NCI-H524 (cell line): ENCODE measurements at regions not wholly inside any gene's neighbourhood (a gene's known extent, or its start where the extent isn't known, plus 50 kb on each side); places are given as distances from the start of the nearest gene placed in this dataset.
"Not testable (repeated sequence)": the region's sequence is repeated elsewhere in the genome, so short reads cannot be mapped to it uniquely, and the experiment has no call there.

Source experiments
- DNase-seq, 2 experiments: peaks; one replicate each; lab custom pipeline; 2025; lab: John Stamatoyannopoulos, UW

DNA sequence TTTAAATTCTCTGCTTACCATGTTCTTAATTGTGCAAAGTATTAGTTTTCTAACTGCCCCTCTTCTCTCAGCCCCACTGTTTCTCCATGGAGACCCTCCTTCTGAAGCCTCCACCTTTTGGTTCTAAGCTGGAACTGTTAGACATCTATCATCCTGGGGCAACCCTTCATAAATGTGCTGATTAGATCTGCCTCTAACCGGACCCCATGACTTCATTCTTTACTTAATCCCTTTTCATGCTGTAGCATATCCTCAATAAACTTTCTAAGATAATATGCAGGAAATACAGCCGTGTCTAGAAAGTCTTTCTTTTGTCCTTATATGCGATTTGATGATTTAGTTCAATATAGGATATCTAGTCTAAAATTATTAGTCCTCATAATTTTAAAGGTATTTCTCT lies 1020.1 kb downstream of the ADGRL2 start:
- DNase-seq, result no peak

DNA sequence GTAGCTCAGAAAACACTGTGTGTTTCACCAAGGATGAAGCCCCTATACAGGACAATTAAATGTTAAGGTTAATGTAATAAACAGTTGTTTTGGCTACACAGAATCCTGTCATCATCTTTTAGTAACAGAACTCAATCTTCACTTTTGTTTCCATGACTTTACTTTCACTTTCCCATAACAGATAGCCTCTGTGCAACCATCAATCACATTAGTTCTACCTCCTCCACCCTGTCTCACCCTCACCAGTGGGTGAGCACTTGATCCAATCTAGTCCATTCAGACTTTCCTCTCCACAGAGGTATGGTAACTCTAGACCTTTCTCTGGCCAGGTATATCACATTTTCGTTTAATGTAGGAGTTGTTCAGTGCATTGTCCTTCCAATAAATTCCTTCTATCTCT lies 1018.5 kb downstream of the ADGRL2 start:
- DNase-seq, result no peak

DNA sequence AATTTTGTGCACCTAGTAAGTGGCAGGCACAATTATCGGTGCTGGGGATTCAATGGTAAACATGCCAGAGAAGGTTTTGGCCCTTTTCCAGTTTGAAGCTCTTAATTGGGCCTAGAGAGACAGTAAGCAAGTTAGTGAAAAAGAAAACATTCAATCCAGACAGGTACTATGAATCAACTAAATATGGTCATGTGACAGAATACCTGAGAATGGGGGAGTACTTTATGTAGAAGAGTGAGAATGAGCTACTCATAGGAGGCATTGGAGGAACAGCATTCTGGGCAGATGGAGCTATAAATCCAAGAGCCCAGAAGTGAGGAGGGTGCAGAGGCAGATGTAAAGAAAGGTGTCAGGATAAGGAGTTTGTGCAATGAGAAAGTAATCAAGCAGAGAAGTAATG lies 1017.9 kb downstream of the ADGRL2 start:
- DNase-seq, result peak in 1 of 2 experiments; percentile 23

DNA sequence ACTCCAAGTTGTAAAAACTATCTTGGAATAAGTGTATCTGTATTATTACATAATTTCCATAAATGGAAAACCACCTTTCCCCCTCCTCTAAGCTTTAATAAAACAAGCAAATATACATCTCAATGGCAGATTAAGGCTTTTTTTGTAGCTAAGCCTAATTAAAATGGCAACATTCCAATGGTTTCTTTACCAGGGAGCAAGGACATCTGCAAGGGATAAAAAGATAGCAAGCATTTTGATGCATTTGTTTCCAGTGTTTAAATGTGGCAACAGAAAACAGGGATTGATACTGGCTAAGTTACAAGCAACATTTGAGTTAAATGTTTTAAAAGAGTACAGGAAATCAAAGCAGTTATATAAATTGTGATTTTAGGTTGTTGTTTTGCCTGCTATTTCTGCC lies 1012.7 kb downstream of the ADGRL2 start:
- peak in 1 of 2 experiments; percentile 6 for DNase-seq

DNA sequence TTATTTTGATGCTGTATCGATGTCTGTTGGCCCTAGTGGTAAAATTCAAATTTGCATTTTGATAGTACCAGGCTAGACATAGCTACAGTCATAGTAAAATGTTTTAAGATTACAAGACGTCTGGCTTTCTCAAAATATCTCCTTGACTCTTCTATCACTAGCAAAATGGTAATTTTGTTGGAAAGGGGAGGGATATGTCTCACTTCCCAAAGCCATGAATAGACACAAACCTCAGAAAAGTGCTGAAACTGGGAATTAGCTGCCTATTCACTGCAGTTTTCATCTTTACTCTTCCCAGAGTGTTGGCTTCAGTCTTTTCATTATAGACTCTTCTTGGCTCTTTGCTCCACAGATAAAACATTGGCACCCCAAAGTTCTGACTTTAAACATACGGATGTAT lies 1009.9 kb downstream of the ADGRL2 start:
- DNase-seq, result no peak

DNA sequence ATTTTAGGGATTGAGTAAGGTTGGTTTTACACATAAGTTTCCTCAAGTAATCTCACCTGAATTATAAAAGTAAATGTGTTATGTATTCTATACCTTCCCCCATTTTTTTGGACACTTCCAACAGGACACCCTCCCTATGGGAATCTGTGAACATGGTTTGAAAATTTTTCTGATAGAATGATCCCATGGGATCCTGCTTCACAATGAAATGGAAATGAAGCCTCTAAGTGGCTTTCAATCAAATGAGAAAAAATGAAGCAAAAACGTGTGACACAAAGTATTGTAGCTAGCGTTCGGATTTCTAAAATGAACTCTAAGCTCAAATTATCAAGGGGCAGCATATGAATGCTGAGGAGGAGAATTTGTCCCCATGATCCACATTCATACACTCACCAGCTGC lies 1006.8 kb downstream of the ADGRL2 start:
- DNase-seq, result no peak

DNA sequence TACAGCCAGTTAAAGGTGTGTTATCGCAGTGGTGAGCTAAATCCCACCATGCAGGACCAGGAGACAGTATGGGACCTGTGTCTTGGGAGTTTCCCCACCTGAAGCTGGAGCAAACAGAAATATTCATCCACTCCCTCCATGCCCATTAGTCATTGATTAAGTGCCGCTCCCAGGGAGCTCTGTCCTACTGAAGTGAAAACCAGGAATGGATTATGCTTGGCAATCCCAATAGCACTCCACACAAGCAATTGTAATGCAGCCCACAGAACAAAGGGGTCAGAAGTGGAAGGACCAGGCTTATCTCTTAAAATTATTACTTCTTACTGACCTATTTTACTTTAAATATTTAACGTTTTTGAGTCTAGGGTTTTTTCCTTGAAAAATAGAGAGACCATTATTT lies 1005.4 kb downstream of the ADGRL2 start:
- DNase-seq, result no peak

DNA sequence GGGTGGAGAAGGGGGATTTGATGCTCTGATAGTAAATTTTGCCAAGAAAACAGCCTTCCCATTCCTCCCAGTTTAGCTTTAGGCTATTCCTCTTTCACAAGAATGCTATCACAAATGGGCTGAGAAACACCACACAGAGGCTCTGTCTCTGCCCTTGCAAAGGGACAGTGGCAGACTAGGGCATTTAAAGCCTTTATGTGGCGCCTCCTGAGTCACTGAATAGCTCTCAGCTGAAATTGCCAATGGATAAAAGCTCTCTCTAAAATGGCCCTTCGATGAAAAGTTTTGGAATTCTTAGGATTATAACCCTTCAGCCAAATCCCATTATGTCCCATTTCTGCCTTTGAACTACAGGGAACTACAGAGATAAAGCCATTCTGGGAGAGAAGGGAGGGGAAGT lies 1000.4 kb downstream of the ADGRL2 start:
- DNase-seq, result no peak

DNA sequence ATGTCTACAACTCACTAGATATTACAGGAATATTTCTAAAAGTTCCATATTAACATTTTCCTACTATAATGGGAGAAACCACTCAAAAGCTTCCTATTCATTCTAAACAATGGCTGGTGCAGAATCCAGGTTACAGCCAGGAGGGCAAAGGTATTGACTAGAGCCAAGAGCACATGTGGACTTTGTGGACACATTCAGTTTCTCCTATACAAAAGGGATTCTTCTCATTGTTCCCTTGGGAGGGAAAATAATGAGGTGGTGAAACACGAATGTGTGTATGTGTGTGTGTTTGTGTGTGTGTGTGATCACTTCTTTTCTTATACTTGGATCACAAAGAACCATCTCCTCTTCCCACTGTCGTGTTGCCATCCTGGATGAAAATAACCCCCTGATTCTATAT lies 1000.0 kb downstream of the ADGRL2 start:
- DNase-seq, result no peak

DNA sequence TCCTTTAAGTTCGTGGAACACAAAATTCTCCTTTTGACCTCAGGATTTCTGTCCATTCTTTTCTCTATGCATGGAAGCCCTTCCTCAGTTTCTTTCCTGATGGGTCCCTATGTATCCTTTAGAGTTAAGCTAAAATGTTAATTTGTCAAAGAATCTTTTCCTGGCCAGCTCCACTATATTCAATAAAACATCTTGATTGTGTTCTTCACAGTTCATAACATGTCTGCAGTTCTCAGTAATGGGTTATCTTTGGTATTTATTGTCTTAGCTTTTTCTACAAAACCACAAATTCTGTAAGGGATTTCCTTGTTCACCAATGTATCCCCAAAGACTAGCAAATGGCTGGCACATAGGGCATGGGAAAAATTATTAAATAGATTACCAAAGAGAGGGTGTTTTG lies 998.5 kb downstream of the ADGRL2 start:
- DNase-seq, result no peak

DNA sequence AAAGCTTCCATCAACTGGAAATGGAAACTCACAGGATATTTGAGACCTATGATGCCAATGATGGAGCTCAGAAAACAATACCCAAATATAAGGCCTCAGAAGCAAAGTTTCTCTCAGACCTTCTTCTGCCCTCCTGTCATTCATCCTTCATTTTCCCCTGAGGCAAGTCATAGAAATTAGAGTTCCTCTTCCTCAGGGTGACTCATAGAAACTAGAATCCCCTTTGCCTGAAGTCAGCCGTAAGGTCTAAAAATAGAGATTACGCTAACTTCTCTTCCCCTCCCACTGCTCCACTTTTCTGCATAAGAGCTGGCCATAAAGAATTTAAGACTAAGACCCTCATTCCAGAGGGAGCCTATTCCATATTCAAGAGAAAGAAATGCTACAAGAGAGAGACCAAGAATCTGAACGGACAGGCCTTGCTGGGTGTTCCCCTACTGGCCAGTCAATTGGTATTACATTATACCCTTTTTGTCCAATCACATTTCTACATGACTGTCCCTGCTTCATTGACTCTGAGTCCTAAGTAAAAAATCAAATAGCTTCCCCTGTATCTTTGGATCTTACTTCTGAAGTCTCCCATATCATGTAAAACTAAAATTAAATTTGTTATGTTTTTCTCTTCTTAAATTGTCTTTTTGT lies 994.9 kb downstream of the ADGRL2 start:
- no peak for DNase-seq

DNA sequence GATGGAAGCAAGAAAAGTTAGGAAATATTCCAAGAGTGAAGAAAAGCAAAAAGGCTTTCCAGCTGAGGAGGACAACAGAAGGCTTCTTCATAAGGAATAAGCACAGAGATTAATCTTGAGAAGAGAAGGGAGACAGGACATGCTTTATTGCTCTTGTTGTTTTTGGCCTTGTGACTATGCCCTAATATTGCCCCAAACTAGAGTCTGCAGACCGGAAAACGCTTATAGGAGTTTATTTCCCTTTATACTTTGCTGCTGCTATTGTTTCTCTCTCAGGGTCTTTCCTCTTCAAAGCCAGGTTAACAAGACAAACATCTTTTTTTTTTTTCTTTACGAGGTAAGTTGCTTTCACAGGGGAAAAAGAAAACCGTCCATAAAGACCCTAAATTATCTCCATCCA lies 991.4 kb downstream of the ADGRL2 start:
- no peak for DNase-seq

DNA sequence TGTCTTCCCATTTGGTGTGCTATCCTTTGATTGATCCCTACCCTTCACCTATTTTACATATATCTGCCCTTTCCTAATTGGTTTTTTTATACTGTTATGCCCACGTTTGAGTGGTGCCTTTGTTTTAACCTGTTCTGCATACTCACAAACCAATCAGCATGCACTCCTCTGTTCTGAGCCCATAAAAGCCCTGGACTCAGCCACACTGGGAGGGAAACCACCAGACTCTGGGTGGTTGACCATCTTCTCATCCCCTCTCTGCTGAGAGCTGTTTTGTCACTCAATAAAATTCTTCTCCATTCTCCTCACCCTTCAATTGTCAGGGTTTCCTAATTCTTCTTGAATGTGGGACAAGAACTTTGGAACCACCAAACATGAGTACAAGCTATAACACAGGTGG lies 989.8 kb downstream of the ADGRL2 start:
- DNase-seq, result no peak

DNA sequence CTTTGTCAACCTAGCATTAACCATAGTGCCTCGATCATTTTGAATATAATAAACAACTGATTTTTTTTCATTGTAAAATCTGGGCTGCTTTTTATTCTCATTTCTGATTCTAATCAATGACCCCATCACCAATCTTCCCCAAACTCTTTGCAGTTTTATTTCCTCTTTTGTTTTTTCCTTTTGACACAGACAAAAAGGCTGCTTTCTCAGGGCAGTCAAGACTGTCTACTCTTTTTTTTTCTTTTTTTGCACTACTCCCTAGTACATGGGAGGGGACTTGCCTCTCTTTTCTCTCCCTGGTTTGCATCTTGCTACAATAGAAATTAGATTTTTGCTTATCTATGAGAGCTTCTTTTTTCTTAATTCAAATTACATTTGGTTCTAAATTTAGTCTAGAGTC lies 987.9 kb downstream of the ADGRL2 start:
- DNase-seq, result no peak

DNA sequence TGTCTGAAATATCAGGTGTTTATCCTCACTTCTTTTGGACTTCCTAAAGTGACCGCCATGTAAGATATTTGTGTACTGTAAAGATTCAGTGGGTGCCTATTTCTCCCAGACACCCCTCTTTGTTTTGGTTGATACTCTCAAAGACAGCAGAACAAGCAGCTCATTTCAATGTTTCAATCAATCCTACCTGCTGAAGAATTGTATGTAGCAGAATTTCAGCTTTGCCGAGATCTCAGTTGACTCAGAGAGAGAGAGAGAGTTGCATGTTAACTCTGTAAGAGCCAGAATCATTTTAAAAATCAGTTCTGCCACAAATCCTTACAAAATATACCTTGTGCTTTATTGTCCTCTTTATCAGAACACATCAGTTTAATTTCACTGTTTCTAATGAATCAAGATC lies 987.3 kb downstream of the ADGRL2 start:
- DNase-seq, result no peak

DNA sequence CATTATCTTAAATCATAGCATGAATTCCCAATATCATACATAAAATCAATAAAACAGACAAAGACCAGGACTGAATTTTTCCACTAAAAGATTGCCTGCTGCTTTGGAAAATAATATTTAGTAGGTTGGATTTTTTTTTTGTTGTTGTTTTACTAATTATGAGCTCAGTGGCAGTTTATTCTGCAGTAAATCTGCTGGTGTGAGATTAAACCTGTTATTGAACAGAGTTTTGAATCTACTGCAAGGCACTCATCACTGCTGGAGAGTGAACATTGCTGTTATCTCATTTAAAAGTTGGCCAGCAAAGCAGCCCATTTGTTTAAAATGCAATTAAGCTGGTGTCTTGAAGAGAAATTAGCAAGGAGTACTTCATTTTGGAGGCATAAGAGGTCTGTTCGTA lies 986.1 kb downstream of the ADGRL2 start:
- DNase-seq, result no peak

DNA sequence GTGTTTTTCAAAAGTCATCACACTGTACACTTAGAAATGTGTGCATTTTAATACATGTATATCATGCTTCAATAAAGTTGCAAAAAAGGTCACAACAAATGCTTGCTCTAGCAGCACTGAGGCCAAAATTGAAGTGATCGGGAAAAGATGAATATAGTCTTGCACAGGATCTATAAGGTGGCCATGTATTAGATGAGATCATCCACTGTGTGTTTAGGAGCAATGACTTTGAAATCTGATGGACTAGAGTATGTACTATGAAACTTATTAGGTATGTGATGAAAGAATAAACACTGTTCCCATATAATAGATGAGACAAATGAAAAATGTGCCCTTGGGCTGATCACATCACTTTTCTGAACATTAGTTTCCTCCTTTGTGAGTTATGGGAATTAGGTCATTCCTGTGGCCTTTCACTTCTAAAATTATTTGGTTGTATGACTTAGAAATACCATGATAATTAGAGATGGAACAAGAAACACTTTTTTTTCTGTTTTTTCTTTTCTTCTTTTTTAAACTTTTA lies 984.6 kb downstream of the ADGRL2 start:
- DNase-seq, result no peak

DNA sequence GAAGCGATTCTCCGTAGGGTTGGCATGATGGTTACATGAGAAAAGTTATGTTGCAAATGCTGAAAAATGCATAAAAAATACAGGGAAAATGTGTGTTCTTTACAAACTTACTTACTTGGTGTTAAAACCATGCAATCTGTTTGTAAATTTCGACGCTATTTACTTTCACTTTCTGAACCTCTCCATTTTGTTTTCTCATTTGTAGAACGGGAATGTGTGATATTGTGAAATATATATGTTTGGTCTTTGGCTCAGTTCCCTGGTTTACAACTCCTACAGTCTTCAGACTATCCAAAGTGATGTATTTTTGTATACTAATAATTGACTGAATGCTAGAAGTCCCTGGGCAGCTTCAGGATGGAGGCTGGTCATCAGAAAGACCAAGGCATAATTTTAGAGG lies 982.3 kb downstream of the ADGRL2 start:
- no peak for DNase-seq

DNA sequence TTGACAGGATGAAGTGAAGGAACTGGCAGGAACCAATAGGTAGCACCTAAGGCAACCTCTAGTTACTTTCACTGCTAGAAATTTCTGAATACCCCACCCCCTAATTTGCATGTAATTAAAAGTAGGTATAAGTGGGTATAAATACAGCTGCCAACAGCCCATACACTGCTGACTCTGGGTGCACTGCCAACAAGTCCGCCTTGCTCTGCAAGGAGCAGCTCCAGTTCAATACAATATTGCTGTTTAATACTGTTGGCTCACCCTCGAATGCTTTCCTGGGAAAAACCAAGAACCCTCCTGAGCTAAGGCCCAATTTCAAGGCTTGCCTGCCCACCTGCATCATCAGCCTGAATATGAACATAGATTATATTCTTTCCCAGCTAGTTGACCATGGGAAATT lies 981.9 kb downstream of the ADGRL2 start:
- no peak for DNase-seq

DNA sequence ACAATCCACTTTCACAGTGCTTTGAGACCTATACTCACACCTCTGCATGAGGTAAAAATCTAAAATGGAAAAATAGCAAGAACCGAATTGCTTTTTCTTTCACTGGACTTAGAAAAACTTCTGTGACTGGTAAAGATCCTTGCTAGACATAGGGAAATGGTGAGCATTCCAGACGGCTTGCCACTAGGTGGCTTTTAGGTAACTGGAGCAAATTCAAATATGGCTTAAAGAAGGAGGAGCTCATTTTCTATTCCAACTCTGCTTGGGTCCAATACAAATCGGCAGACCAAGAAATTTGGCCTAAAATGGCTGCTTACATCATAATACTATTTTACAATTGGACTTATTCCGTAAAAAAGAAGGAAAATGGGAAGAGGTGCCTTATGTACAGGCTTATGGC lies 977.9 kb downstream of the ADGRL2 start:
- DNase-seq, result peak in 1 of 2 experiments; percentile 36

DNA sequence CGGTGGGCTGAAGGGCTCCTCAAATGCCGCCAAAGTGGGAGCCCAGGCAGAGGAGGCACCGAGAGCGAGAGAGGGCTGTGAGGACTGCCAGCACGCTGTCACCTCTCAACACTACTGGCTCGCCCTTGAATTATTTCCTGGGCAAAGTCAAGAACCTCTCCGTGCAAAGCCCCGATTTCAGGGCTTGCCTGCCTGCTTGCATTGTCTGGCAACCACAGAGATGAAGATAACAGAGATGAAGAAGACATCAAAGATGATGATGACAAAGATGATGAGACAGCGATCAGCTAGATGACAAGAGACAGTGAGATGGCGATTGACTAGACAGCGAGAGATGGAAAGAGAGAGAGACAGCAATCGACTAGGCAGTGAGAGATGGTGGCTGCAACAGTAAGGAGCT lies 976.5 kb downstream of the ADGRL2 start:
- no peak for DNase-seq

DNA sequence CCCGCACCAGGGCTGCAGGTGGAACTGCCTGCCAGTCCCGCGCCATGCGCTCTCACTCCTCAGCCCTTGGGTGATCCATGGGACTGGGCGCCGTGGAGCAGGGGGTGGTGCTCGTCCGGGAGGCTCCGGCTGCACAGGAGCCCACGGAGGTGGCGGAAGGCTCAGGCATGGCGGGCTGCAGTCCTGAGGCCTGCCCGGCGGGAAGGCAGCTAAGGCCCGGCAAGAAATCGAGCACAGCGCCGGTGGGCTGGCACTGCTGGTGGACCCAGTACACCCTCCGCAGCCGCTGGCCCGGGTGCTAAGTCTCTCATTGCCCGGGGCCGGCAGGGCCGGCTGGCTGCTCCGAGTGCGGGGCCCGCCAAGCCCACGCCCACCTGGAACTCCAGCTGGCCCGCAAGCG lies 976.0 kb downstream of the ADGRL2 start:
- not testable (repeated sequence) for DNase-seq

DNA sequence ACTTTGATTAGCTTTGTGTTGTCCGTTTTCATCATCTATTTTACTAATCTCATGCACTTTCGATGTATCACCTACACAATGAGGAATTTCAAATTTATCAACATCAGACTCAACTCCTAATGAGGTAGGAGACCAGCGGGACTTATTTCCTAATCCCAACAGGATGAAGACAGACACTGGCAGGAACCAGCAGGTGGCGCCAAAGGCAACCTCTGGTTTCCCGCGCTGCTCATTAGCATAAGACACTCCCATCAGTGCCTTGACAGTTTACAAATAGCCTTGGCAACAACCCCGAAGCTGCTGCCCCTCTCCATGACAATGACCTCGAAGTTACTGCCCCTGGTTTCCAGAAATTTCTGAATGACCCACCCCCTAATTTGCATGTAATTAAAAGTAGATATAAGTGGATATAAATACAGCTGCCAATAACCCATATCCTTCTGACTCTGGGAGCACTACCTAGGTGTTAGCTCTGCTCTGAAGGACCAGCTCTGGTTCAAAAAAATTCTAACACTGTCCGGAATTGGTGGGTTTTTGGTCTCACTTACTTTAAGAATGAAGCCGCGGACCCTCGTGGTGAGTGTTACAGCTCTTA lies 974.8 kb downstream of the ADGRL2 start:
- peak; percentile 38 to 70 for DNase-seq
